IMR-90 (cell line): ENCODE measurements at regions not wholly inside any gene's neighbourhood (a gene's known extent, or its start where the extent isn't known, plus 50 kb on each side); places are given as distances from the start of the nearest gene placed in this dataset.

ENCODE experiments used
- ATAC-seq: fragments of 200-7000 bp; cut with Tn5 transposase; 2 replicates; pipeline ENCODE4 v1.9.1; 2020; ENCODE audit warnings: low read depth, mild to moderate bottlenecking, moderate library complexity
- BruUV-seq: library from RNA; stranded (reverse); fragments of 400-500 nt; replicated peaks from 2 replicates; lab custom pipeline; 2021; lab: Mats Ljungman, UMichigan
- CTCF ChIA-PET: fragments of 300-600 bp; formaldehyde crosslinking; extraction: SDS; loops from one replicate; lab custom pipeline; 2021; ENCODE audit warnings: antibody characterized with exemption; lab: Yijun Ruan, JAX
- POLR2A ChIA-PET: fragments of 300-600 bp; sonication (Branson Sonifier 250); formaldehyde crosslinking; loops from one replicate; lab custom pipeline; 2022; ENCODE audit warnings: antibody characterized with exemption; ENCODE audit not compliant: unreplicated experiment; lab: Charles Lee
- DNase-seq: peaks from one replicate; pipeline ENCODE4 v3.0.0; 2013
- H2AFZ ChIP-seq: replicated peaks from 2 replicates; pipeline ENCODE3; 2013; ENCODE audit warnings: low read length, mild to moderate bottlenecking; ENCODE audit not compliant: poor library complexity
- H2AK5ac ChIP-seq: 2 replicates; pipeline ENCODE4 v1.6.1; 2013; ENCODE audit warnings: low read depth, low read length, inconsistent platforms
- H2AK9ac ChIP-seq: replicated peaks from 2 replicates; pipeline ENCODE3; 2013; ENCODE audit warnings: mild to moderate bottlenecking, low read depth, low read length, moderate library complexity; ENCODE audit not compliant: poor library complexity
- H2BK120ac ChIP-seq: 2 replicates; pipeline ENCODE4 v1.6.1; 2013; ENCODE audit warnings: low read depth, low read length, inconsistent platforms
- H2BK15ac ChIP-seq: 3 replicates; pipeline ENCODE4 v1.6.1; 2013; ENCODE audit warnings: low read depth, low read length, inconsistent platforms
- H2BK20ac ChIP-seq: 2 replicates; pipeline ENCODE4 v1.6.1; 2013; ENCODE audit warnings: low read depth, mild to moderate bottlenecking, inconsistent platforms, low read length, moderate library complexity
- H2BK5ac ChIP-seq: 2 replicates; pipeline ENCODE4 v1.6.1; 2013; ENCODE audit warnings: mild to moderate bottlenecking, low read depth, low read length, inconsistent platforms; ENCODE audit not compliant: poor library complexity, severe bottlenecking
- H3K14ac ChIP-seq: replicated peaks from 2 replicates; pipeline ENCODE4 v1.6.1; 2013; ENCODE audit warnings: low read depth, low read length, inconsistent platforms
- H3K18ac ChIP-seq: 2 replicates; pipeline ENCODE4 v1.6.1; 2013; ENCODE audit warnings: low read depth, low read length, control low read depth
- H3K23ac ChIP-seq: 2 replicates; pipeline ENCODE4 v1.6.1; 2013; ENCODE audit warnings: low read depth, low read length, inconsistent platforms
- H3K27ac ChIP-seq: 2 replicates; pipeline ENCODE4 v1.5.1; 2013; ENCODE audit warnings: mild to moderate bottlenecking, control low read depth, low read length; ENCODE audit not compliant: insufficient read depth
- H3K27me3 ChIP-seq: 2 replicates; pipeline ENCODE4 v1.6.1; 2013; ENCODE audit warnings: low read length; ENCODE audit not compliant: control insufficient read depth, insufficient read depth
- H3K36me3 ChIP-seq: 2 replicates; pipeline ENCODE4 v1.6.1; 2013; ENCODE audit warnings: low read length, mixed read lengths; ENCODE audit not compliant: control insufficient read depth, insufficient read depth
- H3K4ac ChIP-seq: 2 replicates; pipeline ENCODE4 v1.6.1; 2013; ENCODE audit warnings: low read depth, low read length, inconsistent platforms
- H3K4me1 ChIP-seq: 2 replicates; pipeline ENCODE4 v1.6.1; 2013; ENCODE audit warnings: low read length, mixed read lengths; ENCODE audit not compliant: control insufficient read depth, insufficient read depth
- H3K4me2 ChIP-seq: 2 replicates; pipeline ENCODE4 v1.6.1; 2013; ENCODE audit warnings: low read depth, mild to moderate bottlenecking, control low read depth, low read length, moderate library complexity
- H3K4me3 ChIP-seq: 2 replicates; pipeline ENCODE4 v1.5.1; 2013; ENCODE audit warnings: low read depth, mild to moderate bottlenecking, control low read depth, low read length, moderate library complexity; ENCODE audit not compliant: insufficient read depth
- H3K56ac ChIP-seq: 2 replicates; pipeline ENCODE4 v1.6.1; 2013; ENCODE audit warnings: low read length, inconsistent platforms; ENCODE audit not compliant: insufficient read depth; ENCODE audit errors: extremely low read depth
- H3K79me1 ChIP-seq, 2 experiments: 2 replicates each; pipeline ENCODE4 v1.6.1; 2013; ENCODE audit warnings: low read length in 2 of 2, inconsistent platforms in 1 of 2, low read depth in 1 of 2
- H3K9ac ChIP-seq: 2 replicates; pipeline ENCODE4 v1.6.1; 2013; ENCODE audit warnings: low read depth, low read length, control low read depth
- H3K9me1 ChIP-seq: 2 replicates; pipeline ENCODE4 v1.6.1; 2013; ENCODE audit warnings: low read length, inconsistent platforms; ENCODE audit not compliant: insufficient read depth
- H3K9me3 ChIP-seq: 2 replicates; pipeline ENCODE4 v1.6.1; 2013; ENCODE audit warnings: low read length; ENCODE audit not compliant: control insufficient read depth, insufficient read depth
- H4K20me1 ChIP-seq: 2 replicates; pipeline ENCODE4 v1.6.1; 2013; ENCODE audit warnings: low read length, inconsistent platforms; ENCODE audit not compliant: insufficient read depth
- H4K5ac ChIP-seq: 2 replicates; pipeline ENCODE4 v1.6.1; 2013; ENCODE audit warnings: mild to moderate bottlenecking, low read depth, low read length, control low read depth
- H4K8ac ChIP-seq, 2 experiments: 2 replicates each; pipeline ENCODE4 v1.6.1; 2013; ENCODE audit warnings: low read depth in 2 of 2, low read length in 2 of 2, control low read depth in 1 of 2, inconsistent platforms in 1 of 2
- H4K91ac ChIP-seq: 2 replicates; pipeline ENCODE4 v1.6.1; 2013; ENCODE audit warnings: low read depth, low read length, inconsistent platforms; ENCODE audit not compliant: insufficient read depth
- MAFK ChIP-seq: IDR thresholded peaks from 2 replicates; pipeline ENCODE4 v1.6.1; 2012; ENCODE audit warnings: low read depth, low read length, improper control_type of control experiment
- NFE2L2 ChIP-seq: fragments of 150-350 bp; IDR thresholded peaks from 2 replicates; pipeline ENCODE4 v1.6.1; 2016; ENCODE audit warnings: low read depth, mild to moderate bottlenecking, low read length
- WGBS, 2 experiments: methylation state at CpG; one replicate each; pipeline versions ENCODE4 v1.1.5 to v1.1.7; 2013; ENCODE audit warnings: missing lambda C conversion rate in 2 of 2; ENCODE audit not compliant: insufficient read length in 1 of 2; ENCODE audit errors: extremely low coverage in 2 of 2; 5-methylcytosine and 5-hydroxymethylcytosine counted together
- dilution Hi-C: fragments of 300-500 bp; cut with HindIII; formaldehyde crosslinking; loops from one replicate; pipeline ENCODE4 v1.14.3; 2018; ENCODE audit warnings: low sequenced_read_pairs; ENCODE audit not compliant: unreplicated experiment
- in situ Hi-C: fragments of 300-500 bp; cut with MboI; formaldehyde crosslinking; loops from 3 replicates; pipeline ENCODE4 v1.14.3; 2019; ENCODE audit warnings: low sequenced_read_pairs, inconsistent platforms, mixed read lengths
- intact Hi-C: fragments of 100-400 bp; cut with micrococcal nuclease; formaldehyde crosslinking; loops from 2 replicates; pipeline ENCODE4 v1.10.0; 2022

DNA sequence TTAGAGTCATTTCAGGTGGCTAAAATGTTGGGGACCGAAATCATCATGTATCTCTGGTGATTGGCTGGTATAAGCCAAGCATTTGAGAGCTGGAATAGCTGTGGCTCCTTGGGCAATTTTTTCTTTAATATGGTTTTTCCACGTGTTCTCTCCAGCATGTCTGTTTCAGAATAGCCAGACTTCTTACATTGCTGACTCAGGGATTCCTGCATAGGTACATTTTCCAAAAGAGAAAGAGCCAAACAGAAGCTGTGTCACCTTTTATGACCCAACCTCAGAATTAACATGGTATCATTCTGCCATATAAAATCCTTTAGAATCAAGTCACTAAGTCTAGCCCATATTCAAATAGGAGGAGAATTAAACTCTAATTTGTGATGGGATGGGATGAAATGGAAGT is 74.8 kb upstream of the TSLP start:
- H3K18ac ChIP-seq, result no peak overlapping the region
- no peaks in the 10 kb centered on the region for H3K27me3 ChIP-seq
- H2BK20ac ChIP-seq, result no peak overlapping the region
- no peak overlapping the region for H2BK120ac ChIP-seq
- 17% methylated on average over 1 of the region's 2 CpGs; no CpG with 5 or more reads in 1 of the 2 experiments for WGBS, 2 experiments
- H4K5ac ChIP-seq, result no peak overlapping the region
- H4K8ac ChIP-seq, result no peak overlapping the region
- H2AFZ ChIP-seq, result no peak overlapping the region
- H3K4ac ChIP-seq, result no peak overlapping the region
- CTCF ChIA-PET, result no interaction called here
- no peaks in the 10 kb centered on the region; the same call in 1 of the 2 replicates for H3K9me1 ChIP-seq
- no peak overlapping the region for H2AK5ac ChIP-seq
- H2AK9ac ChIP-seq, result no peak overlapping the region
- no peaks in the 10 kb centered on the region for H3K36me3 ChIP-seq
- POLR2A ChIA-PET, result interaction anchor here (0.6 kb wide), 1 partner anchor 87 kb away, joined by 3 read pairs; no protein-coding TSS in a partner anchor
- no peak overlapping the region for H2BK15ac ChIP-seq
- no peak overlapping the region for H3K56ac ChIP-seq
- H3K4me3 ChIP-seq, result no peak overlapping the region
- in situ Hi-C loops (no loop called here), intact Hi-C loops (no loop called here), dilution Hi-C loops (no loop called here)
- H2BK5ac ChIP-seq, result no peak overlapping the region
- no peaks in the 10 kb centered on the region for H3K79me1 ChIP-seq
- no peak overlapping the region for H3K23ac ChIP-seq
- no peak for TF ChIP-seq NFE2L2
- TF ChIP-seq MAFK, result peak; percentile 94
- no peak overlapping the region for H3K27ac ChIP-seq
- H3K9me3 ChIP-seq, result peaks cover 2% of the 10 kb centered on the region; the same call in 1 of the 2 replicates
- no peaks in the 10 kb centered on the region for H3K4me1 ChIP-seq
- H3K9ac ChIP-seq, result no peak overlapping the region
- H3K14ac ChIP-seq, result no peak overlapping the region
- H4K20me1 ChIP-seq, result no peaks in the 10 kb centered on the region
- H4K91ac ChIP-seq, result no peak overlapping the region
- no peak for DNase-seq
- no peak overlapping the region for H3K4me2 ChIP-seq
- no TSS peak for BruUV-seq
- no peak for ATAC-seq
